B cell (primary cell): ENCODE measurements at regions not wholly inside any gene's neighbourhood (a gene's known extent, or its start where the extent isn't known, plus 50 kb on each side); places are given as distances from the start of the nearest gene placed in this dataset.

Experiments used
- EZH2 ChIP-seq: IDR thresholded peaks from 2 replicates; pipeline ENCODE4 v1.6.1; 2012; ENCODE audit warnings: borderline replicate concordance, low read depth, mild to moderate bottlenecking, moderate library complexity, low read length; ENCODE audit not compliant: insufficient read depth, poor library complexity, severe bottlenecking
- TF ChIP-seq, protein P1 (sequence below): fragments of 200-600 bp; IDR thresholded peaks from one replicate; pipeline ENCODE4 v1.8.0; 2022; ENCODE audit warnings: antibody characterized with exemption, mild to moderate bottlenecking

DNA sequence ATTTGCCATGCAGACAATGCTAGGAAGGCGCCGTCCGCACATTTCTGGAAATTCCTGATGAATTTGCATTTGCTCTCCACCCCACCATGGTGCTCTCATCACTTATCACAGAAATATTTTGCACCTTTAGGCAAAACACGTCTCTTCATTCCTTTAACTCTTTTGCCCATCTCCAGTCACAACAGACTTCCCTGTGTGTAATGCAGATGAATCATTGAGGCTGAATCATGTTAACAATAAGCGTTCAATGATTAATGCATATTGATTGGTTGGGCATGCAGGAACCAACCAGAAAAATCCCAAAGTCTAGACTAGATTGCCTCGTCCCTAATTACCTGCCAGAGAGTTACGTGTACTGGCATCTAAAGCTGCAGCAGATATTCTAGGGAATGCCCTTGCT lies 80.0 kb upstream of the ATXN1 start:
- no peak for TF ChIP-seq EZH2
- TF ChIP-seq, protein P1, sequence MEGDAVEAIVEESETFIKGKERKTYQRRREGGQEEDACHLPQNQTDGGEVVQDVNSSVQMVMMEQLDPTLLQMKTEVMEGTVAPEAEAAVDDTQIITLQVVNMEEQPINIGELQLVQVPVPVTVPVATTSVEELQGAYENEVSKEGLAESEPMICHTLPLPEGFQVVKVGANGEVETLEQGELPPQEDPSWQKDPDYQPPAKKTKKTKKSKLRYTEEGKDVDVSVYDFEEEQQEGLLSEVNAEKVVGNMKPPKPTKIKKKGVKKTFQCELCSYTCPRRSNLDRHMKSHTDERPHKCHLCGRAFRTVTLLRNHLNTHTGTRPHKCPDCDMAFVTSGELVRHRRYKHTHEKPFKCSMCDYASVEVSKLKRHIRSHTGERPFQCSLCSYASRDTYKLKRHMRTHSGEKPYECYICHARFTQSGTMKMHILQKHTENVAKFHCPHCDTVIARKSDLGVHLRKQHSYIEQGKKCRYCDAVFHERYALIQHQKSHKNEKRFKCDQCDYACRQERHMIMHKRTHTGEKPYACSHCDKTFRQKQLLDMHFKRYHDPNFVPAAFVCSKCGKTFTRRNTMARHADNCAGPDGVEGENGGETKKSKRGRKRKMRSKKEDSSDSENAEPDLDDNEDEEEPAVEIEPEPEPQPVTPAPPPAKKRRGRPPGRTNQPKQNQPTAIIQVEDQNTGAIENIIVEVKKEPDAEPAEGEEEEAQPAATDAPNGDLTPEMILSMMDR = no peak
